HG03432 (cell line): ENCODE measurements at regions not wholly inside any gene's neighbourhood (a gene's known extent, or its start where the extent isn't known, plus 50 kb on each side); places are given as distances from the start of the nearest gene placed in this dataset.

Source experiments
- ATAC-seq: cut with Tn5 transposase; IDR thresholded peaks from one replicate; pipeline ENCODE4 v1.9.1; 2021; ENCODE audit warnings: mild to moderate bottlenecking, moderate library complexity; ENCODE audit not compliant: unreplicated experiment

DNA sequence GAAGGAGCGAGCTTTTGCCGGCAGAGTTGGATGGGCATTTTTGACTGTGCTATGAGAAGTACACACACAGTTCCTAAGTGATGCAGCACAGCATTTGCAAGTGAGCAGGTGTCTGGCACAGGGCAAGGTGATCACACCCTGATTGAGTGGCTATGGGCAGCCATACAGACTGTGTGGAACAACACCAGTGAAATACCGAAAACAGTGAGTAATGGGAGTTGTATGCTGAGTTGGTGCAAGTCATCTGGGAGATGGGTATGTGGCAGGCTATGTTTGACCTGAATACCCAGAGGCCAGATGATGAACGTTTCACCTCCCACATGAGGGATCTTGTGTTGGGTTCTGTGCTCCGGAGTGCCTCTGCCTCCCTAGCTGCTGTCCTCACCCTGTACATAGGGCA is 53.5 kb upstream of the TIPARP start:
- ATAC-seq: no peak

DNA sequence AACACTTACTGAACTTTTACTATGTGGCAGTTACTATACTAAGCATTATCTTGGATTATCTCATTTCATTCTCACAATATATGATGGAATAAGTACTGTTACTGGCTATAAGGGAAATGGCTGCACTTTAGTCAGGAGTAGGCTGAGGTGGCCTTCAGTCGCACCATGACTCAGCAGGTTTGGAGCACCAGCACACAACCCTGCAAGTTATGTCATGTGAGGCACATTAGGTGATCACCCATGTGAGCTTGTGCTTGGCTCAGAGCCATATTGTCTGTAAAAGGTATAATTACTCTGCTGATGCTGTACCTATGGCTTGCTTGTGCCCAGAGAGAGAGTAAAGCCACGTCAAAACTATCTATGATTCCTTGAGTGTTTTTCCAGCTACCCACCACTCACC is 54.1 kb upstream of the TIPARP start:
- ATAC-seq: peak; percentile 51

DNA sequence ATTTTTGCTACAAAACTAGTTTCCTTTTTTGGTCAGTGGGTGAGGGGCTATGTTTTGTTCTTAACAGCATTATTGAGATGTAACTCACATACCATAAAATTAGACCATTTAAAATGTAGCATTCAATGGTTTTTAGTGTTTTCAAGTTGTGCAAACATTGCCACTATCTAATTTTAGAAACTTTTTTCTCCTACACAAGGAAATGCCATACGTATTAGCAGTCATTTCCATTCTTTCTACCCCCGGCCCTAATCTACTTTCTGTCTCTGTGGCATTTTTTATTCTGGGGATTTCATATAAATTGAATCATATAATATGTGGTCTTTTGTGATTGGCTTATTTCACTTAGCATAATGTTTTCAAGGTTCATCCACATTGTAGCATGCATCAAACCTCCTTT is 55.0 kb upstream of the TIPARP start:
- ATAC-seq: no peak

DNA sequence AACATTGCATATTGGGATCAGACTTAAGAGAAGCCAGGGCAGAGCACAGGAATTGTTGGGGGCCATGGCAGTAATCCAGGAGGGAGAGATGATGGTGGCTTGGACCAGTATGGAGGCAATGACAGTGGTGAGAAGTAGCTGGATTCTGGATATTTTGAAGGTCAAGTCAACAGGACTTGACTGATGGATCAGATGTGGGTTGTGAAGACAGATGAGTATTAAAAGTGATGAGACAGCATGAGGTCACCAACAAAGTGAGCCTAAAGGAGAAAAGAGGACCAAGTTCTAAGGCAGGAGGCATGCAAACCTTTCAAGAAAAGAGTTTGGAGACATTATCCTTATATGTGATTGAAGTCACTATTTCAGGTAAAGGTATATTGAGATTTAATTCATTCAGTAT is 56.6 kb upstream of the TIPARP start:
- no peak for ATAC-seq

DNA sequence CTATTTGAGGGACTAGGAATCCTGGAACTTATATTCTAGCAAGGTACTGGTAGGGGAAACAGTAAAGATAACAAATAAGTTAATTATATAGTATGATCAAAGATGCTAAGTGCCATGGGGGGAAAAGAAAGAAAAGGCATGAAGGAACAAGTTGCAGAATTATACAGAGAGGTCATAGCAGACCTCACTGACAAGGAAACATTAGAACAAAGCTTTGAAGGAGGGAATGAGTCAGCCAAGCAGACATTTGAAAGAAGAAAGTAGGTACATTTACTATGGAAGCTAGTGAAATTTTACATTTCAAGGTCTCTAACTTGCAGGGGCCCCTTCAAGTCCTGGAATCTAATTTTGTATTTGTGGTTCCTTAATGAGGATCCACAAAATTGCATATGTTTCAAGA is 57.2 kb upstream of the TIPARP start:
- no peak for ATAC-seq

DNA sequence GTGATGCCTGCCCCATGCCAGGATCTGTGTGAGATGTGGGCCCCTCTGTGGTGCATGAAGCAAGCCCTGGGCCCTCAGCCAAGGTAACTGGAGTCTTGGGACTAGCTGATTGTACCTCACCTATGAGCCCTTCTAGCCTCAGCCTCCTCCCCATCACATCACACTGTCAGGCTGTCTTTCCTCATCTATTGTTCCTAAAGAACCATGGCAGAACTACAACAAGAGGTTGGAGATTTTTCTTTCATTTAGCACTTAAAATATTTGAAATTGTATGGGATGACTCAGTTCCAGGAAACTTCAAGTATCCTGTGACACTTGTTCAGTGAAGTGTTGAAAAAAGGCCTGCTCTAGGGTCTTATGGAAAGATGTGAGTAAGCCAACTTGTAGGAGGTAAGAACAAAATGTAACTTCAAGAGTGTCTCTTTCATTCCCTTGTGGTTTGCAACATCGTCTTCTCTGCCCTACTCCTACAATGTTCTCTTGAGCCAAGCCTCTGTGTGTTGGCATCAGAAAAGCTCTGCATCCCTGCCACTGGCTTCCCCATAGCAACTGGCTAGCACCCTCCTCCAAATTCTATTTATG is 58.7 kb upstream of the TIPARP start:
- no peak for ATAC-seq

DNA sequence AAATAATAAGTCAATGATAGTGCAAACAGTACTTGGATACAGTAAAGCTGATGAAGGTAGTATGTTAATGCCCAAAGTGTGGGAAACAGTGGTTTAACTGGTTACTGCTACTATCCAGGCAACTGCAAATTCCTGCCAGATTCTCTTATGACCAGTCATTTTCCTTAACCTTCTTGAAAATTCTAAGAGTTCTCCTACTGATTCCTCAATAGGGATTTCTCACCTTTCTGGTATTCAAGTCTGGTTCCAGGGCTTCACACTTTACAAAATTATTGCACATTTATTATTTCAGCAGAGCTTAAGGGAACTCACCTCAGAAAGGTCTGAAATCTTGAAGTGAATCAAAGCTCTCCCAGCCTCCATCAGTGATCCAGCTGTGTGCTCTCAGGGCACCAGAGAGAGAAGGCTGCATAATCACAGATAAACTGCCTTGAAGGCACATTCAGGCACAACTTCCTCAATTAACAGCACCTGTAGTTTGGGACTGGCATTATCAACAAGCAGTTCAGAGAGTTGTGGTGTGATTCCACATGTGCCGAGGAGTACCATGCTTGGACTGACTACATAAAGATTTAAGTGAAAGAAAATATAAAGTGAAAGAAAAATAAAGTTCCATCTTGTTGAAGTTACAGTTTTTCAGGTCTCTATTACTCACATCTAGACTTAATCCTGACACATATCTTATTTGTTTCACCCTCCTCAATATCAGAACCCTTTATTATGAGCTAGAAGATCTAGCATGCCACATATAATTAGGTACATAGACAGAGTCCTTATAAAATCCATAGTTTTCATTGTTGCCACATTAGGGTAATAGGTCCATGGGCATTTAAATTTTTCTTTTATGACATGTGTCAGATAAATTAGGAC is 59.5 kb upstream of the TIPARP start:
- ATAC-seq: no peak

DNA sequence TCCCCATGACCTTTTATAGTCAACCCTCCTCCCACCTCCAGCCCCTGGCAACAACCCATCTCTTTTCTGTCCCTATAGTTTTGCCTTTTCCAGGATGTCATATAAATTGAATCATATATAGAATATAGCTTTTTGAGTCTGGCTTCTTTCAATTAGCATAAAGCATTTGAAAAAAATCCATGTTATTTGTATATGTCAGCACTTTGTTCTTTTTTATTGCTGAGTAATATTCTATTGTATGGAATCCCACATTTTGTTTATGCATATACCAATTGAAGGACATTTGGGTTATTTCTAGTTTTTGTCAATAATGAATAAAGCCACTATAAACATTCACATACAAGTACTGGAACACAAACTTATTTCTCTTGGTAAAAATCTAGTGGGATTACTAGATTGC is 58.0 kb upstream of the SSR3 start:
- no peak for ATAC-seq

DNA sequence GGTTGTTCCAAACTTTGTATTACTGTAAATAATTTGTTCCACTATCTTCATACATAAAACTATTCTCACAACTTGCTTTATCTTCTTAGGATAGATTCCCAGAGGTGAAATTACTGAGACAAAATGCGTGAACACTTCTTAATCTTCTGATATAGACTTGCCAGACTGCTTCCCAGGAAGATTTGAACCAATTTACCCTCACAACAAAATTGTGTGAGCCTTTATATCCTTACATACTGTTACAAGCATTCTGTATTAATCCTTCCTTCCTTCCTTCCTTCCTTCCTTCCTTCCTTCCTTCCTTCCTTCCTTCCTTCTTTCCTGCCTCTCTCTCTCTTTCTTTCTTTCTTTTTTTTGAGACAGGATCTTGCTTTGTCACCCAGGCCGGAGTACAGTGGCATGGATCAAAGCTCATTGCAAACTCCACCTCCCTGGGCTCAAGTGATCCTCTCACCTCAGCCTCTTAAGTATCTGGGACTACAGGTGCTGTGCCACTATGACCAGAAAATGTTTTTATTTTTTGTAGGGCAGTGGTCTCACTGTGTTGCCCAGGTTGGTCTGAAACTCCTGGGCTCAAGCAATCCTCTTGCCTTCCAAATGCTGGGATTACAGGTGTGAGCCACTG is 57.1 kb upstream of the SSR3 start:
- ATAC-seq: no peak

DNA sequence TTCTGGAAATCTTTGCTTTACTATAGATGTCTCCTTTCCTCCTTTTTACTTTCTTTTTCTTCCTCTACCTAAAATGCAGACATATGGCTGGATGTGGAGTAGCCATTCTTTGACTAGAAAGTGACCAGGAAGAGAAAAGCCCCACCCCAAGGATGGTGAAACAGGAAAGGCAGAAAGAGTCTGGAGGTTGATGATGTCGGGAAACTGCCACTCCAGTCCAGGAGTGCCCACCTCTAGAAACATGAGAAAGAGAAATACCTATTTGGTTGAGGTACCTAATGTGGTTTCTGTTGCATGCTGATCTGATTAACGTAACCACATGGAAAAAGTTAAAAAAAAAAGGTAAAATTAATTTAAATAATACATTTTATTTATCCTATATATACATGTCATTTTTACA is 55.2 kb upstream of the SSR3 start:
- no peak for ATAC-seq

DNA sequence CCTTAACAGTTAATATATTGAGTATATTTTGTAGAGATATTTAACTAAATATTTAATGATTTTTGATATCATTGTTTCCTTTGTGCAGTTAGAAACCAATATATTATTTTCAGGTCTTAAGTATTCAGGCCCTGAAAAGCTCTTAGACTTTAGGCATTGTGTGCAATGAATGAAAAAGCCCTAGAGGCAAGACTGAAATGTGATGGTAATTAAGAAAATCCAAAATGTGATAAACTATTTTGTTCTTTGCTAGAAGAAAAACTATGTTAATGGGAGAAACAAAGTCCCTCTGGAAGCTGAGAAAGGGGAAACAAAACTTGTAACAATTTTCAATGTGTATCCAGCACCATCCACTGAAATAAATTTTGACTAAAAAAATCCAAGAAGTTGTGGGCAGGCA is 54.6 kb upstream of the SSR3 start:
- no peak for ATAC-seq

DNA sequence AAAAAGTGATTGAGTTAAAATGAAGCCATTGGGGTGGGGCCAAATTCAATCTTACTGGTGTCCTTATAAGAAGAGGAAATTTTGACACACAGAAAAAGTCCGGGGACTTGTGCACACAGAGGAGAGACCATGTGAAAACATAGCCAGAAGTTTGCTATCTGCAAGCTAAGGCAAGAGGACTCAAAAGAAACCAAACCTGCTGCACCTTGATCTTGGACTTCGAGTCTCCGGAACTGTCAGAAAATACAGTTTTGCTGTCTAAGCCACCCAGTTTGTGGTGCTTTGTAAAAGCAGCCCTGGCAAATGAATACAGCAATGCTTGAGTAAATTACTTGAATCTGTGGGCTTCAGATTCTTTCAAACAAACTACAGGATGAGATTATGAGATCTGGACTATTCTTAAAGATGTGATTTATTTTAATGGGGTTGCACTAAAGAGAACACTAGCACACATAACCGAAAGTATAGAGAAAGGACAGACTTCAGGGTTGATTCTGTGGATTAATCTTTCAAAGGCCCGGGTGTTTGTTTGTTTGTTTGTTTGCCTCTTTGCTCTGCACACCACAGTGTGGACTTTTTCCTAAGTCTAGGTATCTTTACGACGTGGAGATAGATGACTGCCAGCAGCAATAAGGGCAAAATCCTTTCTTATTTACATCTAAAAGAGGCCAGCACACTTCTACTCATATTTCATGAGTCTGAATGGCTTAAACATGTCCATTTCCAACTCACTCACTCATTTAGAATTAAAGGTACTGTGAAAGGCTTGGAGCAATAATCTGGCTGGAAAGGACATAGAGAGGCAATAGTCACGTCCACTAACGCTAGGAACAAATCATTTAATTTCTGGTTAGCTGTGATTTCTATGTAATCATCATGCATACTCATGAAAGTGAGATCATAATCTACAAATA is 53.9 kb upstream of the SSR3 start:
- no peak for ATAC-seq

DNA sequence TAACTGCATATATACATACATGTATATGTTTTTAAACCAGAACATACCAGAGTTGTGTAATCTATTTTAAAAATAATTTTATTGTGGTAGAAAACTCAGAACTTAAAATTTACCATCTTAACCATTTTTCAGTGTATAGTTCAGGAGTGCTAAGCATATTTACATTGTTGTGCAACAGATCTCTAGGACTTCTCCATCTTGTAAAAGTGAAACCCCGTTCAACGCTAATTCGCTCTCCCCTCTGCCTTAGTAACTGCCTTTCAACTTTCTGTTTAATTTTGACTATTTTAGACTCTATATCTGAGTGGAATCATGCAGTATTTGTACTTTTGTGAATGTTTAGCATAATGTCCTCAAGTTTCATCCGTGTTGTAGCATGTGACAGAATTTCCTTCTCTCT is 51.8 kb upstream of the SSR3 start:
- ATAC-seq: peak; percentile 51

DNA sequence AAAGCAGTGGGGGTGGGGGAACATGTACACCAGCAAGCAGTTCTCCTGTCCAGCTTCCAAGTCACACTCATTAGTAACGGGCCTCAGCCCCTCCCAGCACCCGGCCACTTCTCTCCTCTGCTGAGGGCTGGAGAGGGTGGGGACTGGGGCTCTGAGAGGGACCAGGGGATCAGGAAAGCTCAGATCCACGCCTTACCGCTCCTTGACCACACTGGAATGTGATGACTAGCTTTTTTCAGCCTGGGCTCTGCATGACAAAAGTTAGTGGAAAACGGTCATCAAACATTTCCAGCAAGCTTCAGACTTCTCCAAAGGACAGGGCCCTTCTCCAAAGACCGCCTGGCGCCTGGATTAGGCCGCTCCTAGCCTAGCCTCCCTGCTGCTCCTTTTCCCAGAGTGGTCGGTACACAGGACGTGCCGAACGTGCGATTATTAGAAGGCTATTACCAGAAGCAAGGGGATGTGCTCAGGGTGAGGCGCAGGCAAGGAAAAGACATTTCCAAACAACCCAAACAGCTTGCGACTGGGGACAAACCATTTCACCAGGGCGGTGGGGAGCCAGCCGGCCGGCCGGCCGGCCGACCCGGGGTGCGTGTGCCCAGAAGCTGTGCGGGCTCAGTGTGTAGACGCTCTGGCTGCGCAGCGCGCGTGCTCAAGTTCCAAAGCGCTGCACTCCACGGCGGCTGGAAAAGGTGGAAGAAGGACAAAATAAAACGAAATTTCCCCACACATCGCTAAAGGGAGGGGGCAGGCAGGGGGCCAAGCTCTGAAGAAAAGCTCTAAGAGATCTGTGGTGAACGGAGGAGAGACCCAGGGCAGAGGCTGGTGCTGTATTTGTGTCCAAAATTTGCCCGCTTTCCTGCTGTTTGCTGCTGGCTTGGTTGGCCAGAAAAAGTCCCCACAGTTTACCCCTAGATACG is 51.0 kb upstream of the SSR3 start:
- peak; percentile 37 for ATAC-seq

DNA sequence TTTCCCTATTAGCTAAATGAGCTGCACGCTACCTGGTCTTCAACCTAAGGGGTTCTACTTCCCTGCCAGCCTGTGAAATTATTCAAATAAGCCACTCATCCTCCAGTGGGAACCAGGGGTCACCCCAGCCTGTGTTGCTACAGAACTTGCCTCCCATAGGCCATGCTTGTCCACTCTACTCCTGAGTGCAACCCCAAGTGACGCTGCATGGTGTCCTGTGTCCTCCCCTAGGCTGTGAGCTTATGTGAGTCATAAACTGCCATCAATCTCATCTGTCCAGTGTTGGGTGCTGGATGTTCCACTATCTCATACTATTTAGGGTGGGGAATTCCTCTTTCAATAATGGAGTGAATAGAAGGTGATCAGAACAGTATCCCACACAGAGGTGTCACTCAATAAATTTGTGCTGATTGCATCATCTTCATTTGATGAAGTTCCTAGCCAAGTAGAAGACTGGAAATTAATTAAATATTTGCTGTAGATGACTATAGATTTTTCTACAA is 49.8 kb upstream of the SSR3 start:
- ATAC-seq: no peak
